Suprapubic skin (tissue), 3 donors: ENCODE measurements at regions not wholly inside any gene's neighbourhood (a gene's known extent, or its start where the extent isn't known, plus 50 kb on each side); places are given as distances from the start of the nearest gene placed in this dataset.

Source experiments
- CTCF ChIP-seq, 2 donors: fragments of 200-600 bp in 1 of 2; fragments of 450-650 bp in 1 of 2; sonication (generic) in 1 of 2; IDR thresholded peaks; one replicate each; pipeline ENCODE4 v1.5.1; 2016 to 2019; ENCODE audit warnings: antibody characterized with exemption in 2 of 2, mild to moderate bottlenecking in 1 of 2, moderate library complexity in 1 of 2
- EP300 ChIP-seq: sonication (generic); formaldehyde crosslinking; IDR thresholded peaks from one replicate; pipeline ENCODE4 v1.6.1; 2017; ENCODE audit warnings: antibody characterized with exemption
- POLR2A ChIP-seq, 2 donors: fragments of 450-650 bp; IDR thresholded peaks; one replicate each; pipeline ENCODE4 v1.6.1; 2017; ENCODE audit warnings: antibody characterized with exemption in 2 of 2, mild to moderate bottlenecking in 2 of 2, moderate library complexity in 2 of 2

DNA sequence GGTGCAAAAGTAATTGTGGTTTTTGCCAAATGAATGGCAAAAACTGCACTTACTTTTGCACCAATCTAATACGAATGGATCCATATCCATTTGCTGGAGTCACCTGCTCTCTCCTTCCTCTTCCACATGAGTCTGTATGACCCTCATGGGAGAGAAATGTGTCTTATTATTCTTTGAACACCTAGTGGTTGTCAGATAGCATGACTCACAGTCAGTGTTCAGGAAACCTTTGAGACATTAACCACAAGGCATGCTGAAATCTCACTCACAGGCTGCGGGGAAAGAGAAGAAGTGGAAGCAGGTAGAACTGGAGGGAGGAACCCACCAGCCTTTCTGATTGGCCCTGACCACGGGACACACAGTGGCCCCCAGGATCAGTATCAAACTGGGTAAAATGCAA, 222.8 kb upstream of the KLF4 start:
- TF ChIP-seq CTCF (IDR thresholded peaks at IDR 0.05) (no peak), EP300 (no peak), POLR2A (IDR thresholded peaks at IDR 0.05) (no peak)
